Cerebellar cortex (tissue), 1 donor: ENCODE measurements at regions not wholly inside any gene's neighbourhood (a gene's known extent, or its start where the extent isn't known, plus 50 kb on each side); places are given as distances from the start of the nearest gene placed in this dataset.

Experiments
- DNase-seq: peaks from one replicate; pipeline ENCODE4 v3.0.0-alpha.2; 2015; ENCODE audit warnings: low spot score

GRCh38 chr5:135723491-135723890, 111.0 kb upstream of the SLC25A48 start:
- DNase-seq = no peak

- DNase-seq = no peak
Measured at GRCh38 chr5:135721548-135722090, 112.8 kb upstream of the SLC25A48 start.

GRCh38 chr5:135720191-135720590, 114.3 kb upstream of the SLC25A48 start:
- no peak for DNase-seq

GRCh38 chr5:135719428-135720063, 114.9 kb upstream of the SLC25A48 start:
- DNase-seq = no peak

GRCh38 chr5:135718651-135719050, 115.8 kb upstream of the SLC25A48 start:
- no peak for DNase-seq

GRCh38 chr5:135718151-135718550, 116.3 kb upstream of the SLC25A48 start:
- no peak for DNase-seq

- no peak for DNase-seq
Measured at GRCh38 chr5:135715267-135716055, 119.0 kb upstream of the SLC25A48 start.

GRCh38 chr5:135714126-135714894, 120.2 kb upstream of the SLC25A48 start:
- DNase-seq = no peak

- DNase-seq = no peak
Measured at GRCh38 chr5:135713161-135713915, 121.1 kb upstream of the SLC25A48 start.

GRCh38 chr5:135711911-135712310, 122.6 kb upstream of the SLC25A48 start:
- no peak for DNase-seq

- DNase-seq = no peak
Measured at GRCh38 chr5:135710045-135710675, 124.3 kb upstream of the SLC25A48 start.

GRCh38 chr5:135709208-135709575, 125.3 kb upstream of the SLC25A48 start:
- DNase-seq = no peak

- no peak for DNase-seq
Measured at GRCh38 chr5:135708481-135709207, 125.8 kb upstream of the SLC25A48 start.

- no peak for DNase-seq
Measured at GRCh38 chr5:135707302-135707701, 127.2 kb upstream of the SLC25A48 start.

GRCh38 chr5:135706893-135707292, 127.6 kb upstream of the SLC25A48 start:
- DNase-seq = no peak

- DNase-seq = no peak
Measured at GRCh38 chr5:135706474-135706873, 127.7 kb upstream of the CXCL14 start.

- DNase-seq = no peak
Measured at GRCh38 chr5:135705941-135706466, 127.2 kb upstream of the CXCL14 start.

GRCh38 chr5:135705141-135705631, 126.4 kb upstream of the CXCL14 start:
- no peak for DNase-seq

- DNase-seq = no peak
Measured at GRCh38 chr5:135704616-135705015, 125.8 kb upstream of the CXCL14 start.

- no peak for DNase-seq
Measured at GRCh38 chr5:135703016-135703550, 124.3 kb upstream of the CXCL14 start.
